NCI-H1048 (cell line): ENCODE measurements at regions not wholly inside any gene's neighbourhood (a gene's known extent, or its start where the extent isn't known, plus 50 kb on each side); places are given as distances from the start of the nearest gene placed in this dataset.
"Not testable (repeated sequence)": the region's sequence is repeated elsewhere in the genome, so short reads cannot be mapped to it uniquely, and the experiment has no call there.

Experiments
- DNase-seq: peaks from one replicate; lab custom pipeline; 2025; lab: John Stamatoyannopoulos, UW

DNA sequence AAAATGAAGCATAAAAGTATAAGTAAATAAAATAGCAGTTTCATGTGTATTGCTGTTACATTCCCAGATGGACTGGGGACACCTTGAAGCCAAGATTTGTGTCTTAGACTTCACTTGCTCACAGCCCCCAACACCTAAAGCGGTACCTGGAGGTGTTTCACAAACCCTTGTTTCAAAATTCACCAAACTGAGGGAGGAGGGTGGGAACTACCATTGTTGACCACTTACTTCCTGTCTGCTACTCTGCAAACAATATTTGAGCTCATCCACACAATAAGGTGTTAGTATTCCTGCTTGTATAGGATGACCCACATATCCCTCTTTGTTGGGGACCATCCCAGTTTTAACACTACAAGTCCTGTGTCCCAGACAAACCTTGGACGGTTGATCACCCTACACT is 115.9 kb upstream of the SYT6 start:
- DNase-seq, result no peak

DNA sequence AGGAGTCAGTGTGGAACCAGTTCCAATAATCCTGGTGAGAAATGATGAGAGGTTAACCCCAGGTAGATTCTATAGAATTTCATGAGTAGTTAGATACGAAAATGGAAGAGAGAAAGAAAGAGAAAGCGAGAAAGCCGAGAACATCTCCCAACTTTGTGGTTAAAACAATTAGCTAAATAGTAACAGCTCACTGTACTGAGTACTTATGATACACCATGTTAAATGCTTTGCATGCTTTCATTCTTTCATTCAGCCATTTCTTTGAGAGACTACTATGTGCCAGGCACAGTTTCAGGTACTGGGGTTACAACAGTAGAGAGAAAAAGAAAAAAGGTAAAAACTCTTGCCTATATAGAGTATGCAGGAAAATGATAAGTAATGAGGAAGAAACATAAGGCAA is 109.7 kb upstream of the SYT6 start:
- no peak for DNase-seq

DNA sequence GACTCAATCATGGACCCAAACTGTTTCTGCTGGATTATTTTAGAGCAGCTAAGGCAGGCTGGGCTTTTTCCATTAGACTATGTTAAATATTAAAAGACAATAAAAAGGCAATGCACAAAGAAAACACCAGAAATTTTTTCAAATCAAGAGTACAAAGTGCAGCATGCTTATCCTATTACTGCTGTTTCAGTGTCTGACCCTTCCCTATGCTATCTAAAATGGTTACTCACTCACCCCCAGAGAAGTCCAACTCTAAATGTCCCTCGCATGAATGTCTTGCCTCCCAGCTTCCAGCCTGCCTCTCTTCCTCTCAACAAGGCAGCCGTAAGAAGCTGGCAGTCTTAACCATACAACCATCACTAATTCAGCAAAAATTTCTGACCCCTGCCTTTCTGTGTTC is 108.7 kb upstream of the SYT6 start:
- no peak for DNase-seq

GRCh38 chr1:114260805-114261484 is 107.3 kb upstream of the SYT6 start:
- no peak for DNase-seq

DNA sequence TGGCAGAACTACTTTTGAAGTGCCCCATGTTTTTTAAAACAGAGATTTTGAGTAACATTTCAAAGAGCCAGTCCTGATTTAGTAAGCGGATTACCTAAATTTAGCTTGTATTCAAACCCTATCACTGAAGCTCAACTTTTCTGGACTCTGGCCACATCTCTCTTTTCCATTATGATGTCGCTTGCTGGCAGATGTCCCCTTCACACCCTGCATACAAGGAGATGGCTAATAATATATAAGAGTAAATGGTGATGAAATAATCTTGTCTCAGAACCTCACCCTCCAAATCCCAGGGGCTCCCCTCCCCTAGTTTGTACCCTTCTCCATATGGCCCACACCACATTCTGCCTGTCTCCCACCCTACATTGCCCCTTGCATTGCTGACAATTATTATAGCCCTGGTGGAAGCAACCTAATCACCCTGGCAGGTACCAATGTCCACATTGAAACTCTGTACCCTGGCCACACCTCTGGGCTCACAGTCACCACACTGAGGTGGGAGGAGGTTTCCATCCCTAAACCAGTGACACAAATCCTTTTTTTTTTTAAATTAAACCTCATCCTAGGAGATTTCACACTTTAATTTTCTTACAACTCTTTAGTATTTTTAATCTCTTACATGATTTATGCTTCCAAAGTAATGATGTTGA is 106.0 kb upstream of the SYT6 start:
- DNase-seq, result no peak

DNA sequence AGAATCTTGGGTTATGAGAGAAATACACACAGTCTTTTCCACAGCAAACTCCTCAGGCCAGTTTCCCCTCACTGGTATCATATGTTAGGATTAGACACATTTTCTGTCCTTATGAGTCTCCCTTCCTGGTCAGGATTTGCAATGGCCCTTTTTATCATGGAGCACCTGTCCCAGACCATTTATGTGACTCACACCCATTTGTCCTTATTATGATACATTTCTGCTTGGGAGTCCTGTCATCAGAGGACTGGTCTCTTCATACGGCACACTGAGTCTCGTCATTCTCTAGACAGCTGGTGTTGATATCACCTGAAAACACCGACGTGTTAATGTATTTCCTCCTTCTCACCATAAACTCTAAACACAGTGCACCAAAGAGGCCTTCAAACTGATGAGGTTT is 105.0 kb upstream of the SYT6 start:
- DNase-seq, result no peak

DNA sequence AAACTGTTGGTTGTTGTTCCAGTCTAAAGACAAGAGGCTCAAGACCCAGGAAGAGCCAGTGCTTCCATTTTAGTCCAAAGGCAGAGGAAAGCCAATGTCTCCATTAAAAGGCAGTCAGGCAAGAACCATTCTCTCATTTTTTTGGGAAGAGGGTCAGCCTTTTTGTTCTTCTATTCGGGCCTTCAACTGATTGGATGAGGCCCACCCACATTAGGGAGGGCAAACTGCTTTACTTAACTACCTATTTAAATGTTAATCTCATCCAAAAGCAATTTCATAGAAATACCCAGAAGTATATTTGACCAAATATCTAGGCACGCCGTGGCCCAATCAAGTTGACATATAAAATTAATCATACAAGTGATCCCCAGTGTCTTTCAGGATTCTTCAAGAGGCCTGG is 104.4 kb upstream of the SYT6 start:
- DNase-seq, result no peak

DNA sequence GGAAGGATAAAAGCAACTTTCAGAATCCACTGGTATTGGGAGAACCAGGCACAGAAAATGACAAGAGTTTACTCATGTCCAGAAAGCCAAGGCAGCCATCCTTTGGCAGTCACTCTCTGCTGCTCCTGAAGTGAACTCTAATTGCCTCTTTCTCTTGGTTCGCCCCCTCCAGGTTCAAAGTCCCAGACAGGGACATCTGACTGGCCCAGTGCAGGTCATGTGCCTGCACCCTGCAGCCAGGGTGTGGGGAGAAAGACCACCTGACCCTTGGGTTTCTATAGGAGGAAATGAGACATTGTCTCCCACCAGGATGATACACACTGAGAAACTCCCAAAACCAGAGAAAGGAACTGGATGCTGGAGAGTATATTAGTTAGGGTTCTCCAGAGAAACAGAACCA is 103.9 kb upstream of the SYT6 start:
- no peak for DNase-seq

DNA sequence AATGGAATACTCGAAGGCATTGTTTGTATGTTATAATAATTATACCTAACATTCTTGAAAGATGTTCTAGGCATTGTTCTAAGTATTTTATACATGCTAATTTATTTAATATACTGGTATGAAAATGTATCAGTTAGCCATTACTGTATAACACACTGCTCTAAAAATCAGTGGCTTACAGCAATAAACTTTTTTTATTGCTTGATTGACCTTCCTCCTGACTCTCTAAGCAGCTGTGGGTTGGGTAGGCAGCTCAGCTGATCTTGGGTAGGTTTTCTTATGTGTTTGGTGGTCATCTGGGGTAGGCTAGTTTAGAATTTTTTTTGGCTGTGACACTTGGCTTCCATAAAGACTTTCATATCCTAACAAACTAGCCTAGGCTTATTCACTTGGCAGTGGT is 100.2 kb upstream of the SYT6 start:
- no peak for DNase-seq

DNA sequence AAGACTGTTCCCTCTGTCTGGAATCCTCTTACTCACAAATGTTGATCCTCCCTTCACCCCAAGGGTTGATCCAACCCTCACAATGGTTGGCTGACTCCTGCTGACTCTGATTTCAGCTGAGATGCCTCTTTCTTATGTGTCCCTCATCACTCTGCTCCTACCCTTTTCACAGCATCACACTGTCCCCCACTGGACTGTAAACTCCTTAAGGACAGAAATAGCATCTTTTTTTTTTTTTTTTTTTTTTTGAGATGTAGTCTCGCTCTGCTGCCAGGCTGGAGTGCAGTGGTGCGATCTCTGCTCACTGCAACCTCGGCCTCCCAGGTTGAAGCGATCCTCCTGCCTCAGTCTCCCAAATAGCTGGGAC is 97.9 kb upstream of the SYT6 start:
- no peak for DNase-seq

DNA sequence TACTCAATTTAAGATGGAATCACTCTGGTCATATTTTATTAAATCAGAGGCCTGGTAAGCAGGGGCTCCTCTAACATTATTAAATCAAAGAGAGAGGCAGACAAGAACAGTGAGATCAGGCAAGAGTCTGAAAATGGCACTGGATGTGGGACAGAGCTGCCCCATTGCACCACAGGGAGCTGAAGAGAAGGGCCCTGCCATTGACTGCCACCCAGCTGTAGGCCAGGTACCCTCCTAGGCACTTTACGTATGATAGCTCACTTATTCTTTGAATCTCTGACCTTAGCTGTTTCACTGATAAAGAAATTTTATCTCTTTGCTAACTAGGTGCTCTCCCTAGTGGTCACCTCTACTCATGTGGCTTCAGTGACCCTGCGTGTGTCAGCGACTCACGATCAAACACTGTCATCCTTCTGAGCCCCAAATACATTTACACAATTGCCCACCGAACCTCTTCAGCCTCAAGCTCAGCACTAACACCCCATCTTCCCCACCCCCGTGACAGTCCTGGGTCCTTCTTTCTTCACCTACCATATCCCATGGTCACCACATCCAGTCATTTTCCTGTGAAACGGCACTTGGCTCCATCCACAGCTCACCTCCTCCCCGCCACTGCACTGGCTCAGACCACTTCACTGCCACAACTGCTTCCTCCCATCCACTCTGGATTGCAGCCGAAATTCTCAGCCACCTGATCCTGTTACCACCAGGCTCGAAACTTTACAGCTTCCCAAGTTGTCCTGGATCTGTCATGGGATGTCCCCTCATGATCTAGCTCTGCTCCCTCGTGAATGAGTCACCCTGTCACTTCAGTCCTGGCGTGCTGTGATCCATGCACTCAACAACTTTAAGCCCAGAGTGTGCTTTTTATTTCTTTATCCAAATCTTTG is 97.3 kb upstream of the SYT6 start:
- no peak for DNase-seq

GRCh38 chr1:114249691-114250090 is 96.0 kb upstream of the SYT6 start:
- no peak for DNase-seq

GRCh38 chr1:114248162-114248561 is 94.5 kb upstream of the SYT6 start:
- DNase-seq, result no peak

- not testable (repeated sequence) for DNase-seq
These were observed 89.0 kb upstream of the SYT6 start for GRCh38 chr1:114242531-114243210.

GRCh38 chr1:114238053-114238452 is 84.4 kb upstream of the SYT6 start:
- DNase-seq, result no peak

- no peak for DNase-seq
These were observed 82.8 kb upstream of the SYT6 start for GRCh38 chr1:114236517-114236916.

DNA sequence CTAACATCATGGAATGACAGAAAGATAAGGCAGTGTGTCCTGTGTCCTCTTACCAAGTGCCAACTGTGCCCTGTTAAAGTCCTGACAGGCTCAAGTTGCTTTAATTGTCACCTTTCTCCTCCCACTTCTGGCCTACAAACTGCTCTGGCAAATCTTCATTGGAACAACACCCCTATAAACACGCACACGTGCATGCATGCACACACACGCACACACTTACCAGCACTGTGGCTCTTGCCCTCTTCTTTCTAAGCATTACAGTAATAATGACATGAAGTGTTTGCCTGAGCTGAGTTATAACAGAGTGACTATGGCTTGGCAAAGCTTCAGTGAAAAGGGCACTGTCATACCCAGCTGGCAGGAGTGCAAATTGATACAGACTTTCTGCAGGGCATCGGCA is 82.3 kb upstream of the SYT6 start:
- DNase-seq, result no peak

- DNase-seq, result no peak
These were observed 81.6 kb upstream of the SYT6 start for GRCh38 chr1:114235281-114235680.

- no peak for DNase-seq
These were observed 80.9 kb upstream of the SYT6 start for GRCh38 chr1:114234408-114235124.

DNA sequence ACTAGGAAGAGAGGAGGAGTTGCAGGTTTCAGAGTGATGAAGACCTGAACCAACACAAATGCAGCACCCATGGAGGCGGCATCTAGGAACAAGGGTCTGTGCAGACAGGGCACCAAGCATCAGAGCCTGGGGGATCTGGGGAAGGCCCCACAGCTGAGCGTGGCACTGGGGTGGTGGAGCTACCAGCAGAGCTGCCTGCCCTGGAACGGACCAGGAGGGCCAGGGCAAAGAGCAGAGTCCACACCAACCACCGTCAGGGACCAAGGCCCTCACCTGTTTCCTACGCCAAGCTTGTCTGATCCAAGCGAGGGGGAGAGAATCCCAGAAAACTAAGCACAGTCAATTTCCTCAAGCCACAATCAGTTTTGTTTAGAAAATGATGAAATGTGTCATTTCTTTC is 79.0 kb upstream of the SYT6 start:
- no peak for DNase-seq

DNA sequence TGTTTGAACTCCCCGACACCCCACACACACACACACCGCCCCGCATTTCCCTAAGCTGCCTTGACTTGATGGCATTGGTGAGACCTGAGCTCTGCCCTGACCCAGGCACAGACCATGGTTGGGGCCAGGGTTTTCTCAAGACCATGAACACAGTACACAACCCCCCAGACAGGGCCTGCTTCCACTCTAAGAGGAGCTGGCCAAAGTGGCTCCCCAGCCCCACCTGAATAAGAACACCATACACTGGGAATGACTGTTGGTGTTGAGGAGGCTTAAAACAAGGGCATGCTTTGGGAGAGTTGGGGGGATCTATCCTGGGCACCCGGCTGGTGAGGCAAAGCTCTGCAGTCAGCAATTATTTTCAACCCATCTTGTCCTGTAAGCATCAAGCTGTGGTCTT is 77.6 kb upstream of the SYT6 start:
- DNase-seq, result no peak

DNA sequence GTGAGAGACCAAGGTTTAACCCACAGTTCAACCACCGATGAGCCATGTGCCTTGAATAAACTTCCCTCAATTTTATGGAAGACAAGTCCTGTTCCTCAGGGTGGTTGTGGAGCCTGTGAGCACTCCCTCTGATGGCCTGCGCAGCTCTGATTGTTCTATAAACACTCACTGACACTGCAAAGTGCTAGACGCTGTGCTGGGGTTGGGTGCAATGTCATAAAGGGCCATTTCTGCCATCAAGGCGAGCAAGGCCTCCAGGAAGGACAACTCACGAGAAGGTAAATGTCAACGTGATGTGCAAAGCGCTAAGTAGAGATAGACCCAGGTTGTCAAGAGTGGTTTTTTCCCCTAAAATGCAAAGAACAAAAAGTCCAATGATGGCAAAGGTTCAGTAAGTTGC is 75.7 kb upstream of the SYT6 start:
- DNase-seq, result no peak
